ENCODE measurements at regions not wholly inside any gene's neighbourhood (a gene's known extent, or its start where the extent isn't known, plus 50 kb on each side); places are given as distances from the start of the nearest gene placed in this dataset.

- 94% methylated on average over 2 of the region's 2 CpGs for WGBS
- Histone ChIP-seq H3K9me3 (no peaks in the 10 kb centered on the region), H3K27ac (no peak overlapping the region), H3K4me3 (no peak overlapping the region), H3K4me1 (replicated peaks) (no peaks in the 10 kb centered on the region), H3K27me3 (replicated peaks; ENCODE audit: insufficient read depth) (no peaks in the 10 kb centered on the region), H3K36me3 (no peaks in the 10 kb centered on the region)
- intact Hi-C loops (cut with DNase I): no loop called here
- TF ChIP-seq CTCF (IDR thresholded peaks at IDR 0.05) (no peak), POLR2A (IDR thresholded peaks at IDR 0.05) (no peak), POLR2AphosphoS5 (IDR thresholded peaks at IDR 0.05) (no peak)
- no peak for DNase-seq (ENCODE audit: low spot score)
Measured at GRCh38 chr1:229874609-229875008, 192.4 kb upstream of the GALNT2 start.

GRCh38 chr1:229875086-229875485 is 192.0 kb upstream of the GALNT2 start:
- no peak for TF ChIP-seq POLR2AphosphoS5 (IDR thresholded peaks at IDR 0.05)
- TF ChIP-seq CTCF (IDR thresholded peaks at IDR 0.05): no peak
- H3K36me3 ChIP-seq: no peaks in the 10 kb centered on the region
- 92% methylated on average over 4 of the region's 4 CpGs for WGBS
- no peaks in the 10 kb centered on the region for H3K9me3 ChIP-seq
- intact Hi-C loops (cut with DNase I): no loop called here
- H3K27ac ChIP-seq: no peak overlapping the region
- H3K4me1 ChIP-seq (replicated peaks): no peaks in the 10 kb centered on the region
- H3K27me3 ChIP-seq (replicated peaks; ENCODE audit: insufficient read depth): no peaks in the 10 kb centered on the region
- no peak for DNase-seq (ENCODE audit: low spot score)
- no peak overlapping the region for H3K4me3 ChIP-seq

- H3K27ac ChIP-seq: no peak overlapping the region
- no peak for DNase-seq (ENCODE audit: low spot score)
- WGBS: 76% methylated on average over 3 of the region's 3 CpGs
- TF ChIP-seq POLR2AphosphoS5 (IDR thresholded peaks at IDR 0.05): no peak
- TF ChIP-seq CTCF (IDR thresholded peaks at IDR 0.05): no peak
- TF ChIP-seq POLR2A (IDR thresholded peaks at IDR 0.05): no peak
- H3K4me3 ChIP-seq: no peak overlapping the region
- no peaks in the 10 kb centered on the region for H3K4me1 ChIP-seq (replicated peaks)
- H3K36me3 ChIP-seq: no peaks in the 10 kb centered on the region
- H3K27me3 ChIP-seq (replicated peaks; ENCODE audit: insufficient read depth): no peaks in the 10 kb centered on the region
- intact Hi-C loops (cut with DNase I): no loop called here
- no peaks in the 10 kb centered on the region for H3K9me3 ChIP-seq
Measured at GRCh38 chr1:229879746-229880145, 187.3 kb upstream of the GALNT2 start.

- intact Hi-C loops (cut with DNase I): no loop called here
- no peaks in the 10 kb centered on the region for H3K36me3 ChIP-seq
- 82% methylated on average over 15 of the region's 15 CpGs for WGBS
- no peak for TF ChIP-seq CTCF (IDR thresholded peaks at IDR 0.05)
- no peak for TF ChIP-seq POLR2A (IDR thresholded peaks at IDR 0.05)
- TF ChIP-seq POLR2AphosphoS5 (IDR thresholded peaks at IDR 0.05): no peak
- DNase-seq (ENCODE audit: low spot score): no peak
- H3K27ac ChIP-seq: no peak overlapping the region
- H3K27me3 ChIP-seq (replicated peaks; ENCODE audit: insufficient read depth): no peaks in the 10 kb centered on the region
- H3K9me3 ChIP-seq: no peaks in the 10 kb centered on the region
- no peak overlapping the region for H3K4me3 ChIP-seq
- no peaks in the 10 kb centered on the region for H3K4me1 ChIP-seq (replicated peaks)
Measured at GRCh38 chr1:229880271-229881170, 186.5 kb upstream of the GALNT2 start.

GRCh38 chr1:229882621-229883020 is 184.4 kb upstream of the GALNT2 start:
- DNase-seq (ENCODE audit: low spot score): no peak
- Histone ChIP-seq H3K27ac (no peak overlapping the region), H3K4me3 (no peak overlapping the region), H3K27me3 (replicated peaks; ENCODE audit: insufficient read depth) (no peaks in the 10 kb centered on the region), H3K9me3 (no peaks in the 10 kb centered on the region), H3K4me1 (replicated peaks) (no peaks in the 10 kb centered on the region), H3K36me3 (no peaks in the 10 kb centered on the region)
- intact Hi-C loops (cut with DNase I): no loop called here
- TF ChIP-seq CTCF (IDR thresholded peaks at IDR 0.05) (no peak), POLR2AphosphoS5 (IDR thresholded peaks at IDR 0.05) (no peak), POLR2A (IDR thresholded peaks at IDR 0.05) (no peak)
- WGBS: 71% methylated on average over 5 of the region's 5 CpGs

Data from prostate gland (tissue), 2 donors.